ENCODE measurements at regions not wholly inside any gene's neighbourhood (a gene's known extent, or its start where the extent isn't known, plus 50 kb on each side); places are given as distances from the start of the nearest gene placed in this dataset.

GRCh38 chr12:124642105-124642504 is 74.7 kb upstream of the NCOR2 start:
- Mint-ChIP-seq H3K27ac (no peak overlapping the region), H3K9me3 (peaks cover 0 to 4% of the 10 kb centered on the region in 2 donors), H3K4me1 (peaks cover 22% of the 10 kb centered on the region), H3K4me3 (no peak overlapping the region), H3K27me3 (no peaks in the 10 kb centered on the region)
- DNase-seq, result no peak
- no peak for ATAC-seq

- no peaks in the 10 kb centered on the region for H3K27me3 Mint-ChIP-seq
- DNase-seq, result no peak
- peaks cover 17% of the 10 kb centered on the region for H3K4me1 Mint-ChIP-seq
- H3K9me3 Mint-ChIP-seq, result no peaks in the 10 kb centered on the region
- ATAC-seq, result no peak
- H3K27ac Mint-ChIP-seq, result no peak overlapping the region
- no peak overlapping the region for H3K4me3 Mint-ChIP-seq
These were observed 74.2 kb upstream of the NCOR2 start for GRCh38 chr12:124641591-124641990.

GRCh38 chr12:124640056-124640455 is 72.6 kb upstream of the NCOR2 start:
- no peak for ATAC-seq

GRCh38 chr12:124639122-124639806 is 71.9 kb upstream of the NCOR2 start:
- DNase-seq (no peak), ATAC-seq (no peak)
- Mint-ChIP-seq H3K4me1 (peaks cover 11% of the 10 kb centered on the region), H3K9me3 (no peaks in the 10 kb centered on the region), H3K4me3 (no peak overlapping the region), H3K27me3 (no peaks in the 10 kb centered on the region), H3K27ac (no peak overlapping the region)

More at GRCh38 chr12:124640056-124640455, 72.6 kb upstream of the NCOR2 start:
- Mint-ChIP-seq H3K4me3 (no peak overlapping the region), H3K9me3 (no peaks in the 10 kb centered on the region), H3K27ac (no peak overlapping the region), H3K4me1 (peaks cover 12% of the 10 kb centered on the region), H3K27me3 (no peaks in the 10 kb centered on the region)
- DNase-seq, result no peak

GRCh38 chr12:124637581-124637981 is 70.2 kb upstream of the NCOR2 start:
- DNase-seq, result no peak
- Mint-ChIP-seq H3K4me3 (no peak overlapping the region), H3K9me3 (no peaks in the 10 kb centered on the region)

GRCh38 chr12:124637163-124637562 is 69.8 kb upstream of the NCOR2 start:
- no peaks in the 10 kb centered on the region for H3K27me3 Mint-ChIP-seq
- H3K9me3 Mint-ChIP-seq, result no peaks in the 10 kb centered on the region
- H3K27ac Mint-ChIP-seq, result peak overlapping the region in 1 of 2 donors; percentile 43
- no peak overlapping the region for H3K4me3 Mint-ChIP-seq
- H3K4me1 Mint-ChIP-seq, result peaks cover 11% of the 10 kb centered on the region
- ATAC-seq (no peak), DNase-seq (no peak)

More at GRCh38 chr12:124637581-124637981, 70.2 kb upstream of the NCOR2 start:
- no peaks in the 10 kb centered on the region for H3K27me3 Mint-ChIP-seq
- no peak for ATAC-seq
- peaks cover 11% of the 10 kb centered on the region for H3K4me1 Mint-ChIP-seq
- H3K27ac Mint-ChIP-seq, result no peak overlapping the region

GRCh38 chr12:124636138-124636978 is 68.9 kb upstream of the NCOR2 start:
- Mint-ChIP-seq H3K4me3 (peak overlapping the region in 1 of 2 donors; percentile 1), H3K27ac (no peak overlapping the region), H3K4me1 (peaks cover 11% of the 10 kb centered on the region), H3K9me3 (no peaks in the 10 kb centered on the region), H3K27me3 (no peaks in the 10 kb centered on the region)
- DNase-seq (peak; percentile 9 to 58), ATAC-seq (peak; percentile 73)

- DNase-seq (no peak), ATAC-seq (no peak)
- no peak overlapping the region for H3K4me3 Mint-ChIP-seq
- H3K27ac Mint-ChIP-seq, result no peak overlapping the region
- H3K4me1 Mint-ChIP-seq, result peaks cover 11% of the 10 kb centered on the region
- no peaks in the 10 kb centered on the region for H3K9me3 Mint-ChIP-seq
- no peaks in the 10 kb centered on the region for H3K27me3 Mint-ChIP-seq
These were observed 67.9 kb upstream of the NCOR2 start for GRCh38 chr12:124635316-124635715.

- ATAC-seq (no peak), DNase-seq (no peak)
- H3K9me3 Mint-ChIP-seq, result no peaks in the 10 kb centered on the region
- H3K27me3 Mint-ChIP-seq, result no peaks in the 10 kb centered on the region
- H3K4me3 Mint-ChIP-seq, result no peak overlapping the region
- no peak overlapping the region for H3K27ac Mint-ChIP-seq
- H3K4me1 Mint-ChIP-seq, result peaks cover 11% of the 10 kb centered on the region
These were observed 66.3 kb upstream of the NCOR2 start for GRCh38 chr12:124633365-124634362.

- no peak for ATAC-seq
- H3K9me3 Mint-ChIP-seq, result no peaks in the 10 kb centered on the region
- no peak overlapping the region for H3K4me3 Mint-ChIP-seq
- peaks cover 11% of the 10 kb centered on the region for H3K4me1 Mint-ChIP-seq
- DNase-seq, result no peak
- no peaks in the 10 kb centered on the region for H3K27me3 Mint-ChIP-seq
- no peak overlapping the region for H3K27ac Mint-ChIP-seq
These were observed 65.1 kb upstream of the NCOR2 start for GRCh38 chr12:124632519-124632984.

- Mint-ChIP-seq H3K9me3 (no peaks in the 10 kb centered on the region), H3K27ac (no peak overlapping the region), H3K4me3 (no peak overlapping the region), H3K27me3 (no peaks in the 10 kb centered on the region), H3K4me1 (peaks cover 11% of the 10 kb centered on the region)
- DNase-seq (no peak), ATAC-seq (no peak)
These were observed 64.4 kb upstream of the NCOR2 start for GRCh38 chr12:124631681-124632256.

- ATAC-seq (no peak), DNase-seq (no peak)
- Mint-ChIP-seq H3K4me1 (peaks cover 4% of the 10 kb centered on the region), H3K9me3 (no peaks in the 10 kb centered on the region), H3K4me3 (no peak overlapping the region), H3K27ac (no peak overlapping the region), H3K27me3 (no peaks in the 10 kb centered on the region)
These were observed 63.4 kb upstream of the NCOR2 start for GRCh38 chr12:124630791-124631313.

- H3K4me3 Mint-ChIP-seq, result no peak overlapping the region
- ATAC-seq (no peak), DNase-seq (no peak)
- H3K4me1 Mint-ChIP-seq, result no peaks in the 10 kb centered on the region
- no peaks in the 10 kb centered on the region for H3K9me3 Mint-ChIP-seq
- no peaks in the 10 kb centered on the region for H3K27me3 Mint-ChIP-seq
- H3K27ac Mint-ChIP-seq, result peak overlapping the region in 1 of 2 donors; percentile 13
These were observed 62.5 kb upstream of the NCOR2 start for GRCh38 chr12:124629789-124630480.

GRCh38 chr12:124629117-124629516 is 61.7 kb upstream of the NCOR2 start:
- no peak overlapping the region for H3K27ac Mint-ChIP-seq
- no peaks in the 10 kb centered on the region for H3K9me3 Mint-ChIP-seq
- no peaks in the 10 kb centered on the region for H3K4me1 Mint-ChIP-seq
- H3K27me3 Mint-ChIP-seq, result no peaks in the 10 kb centered on the region
- ATAC-seq (no peak), DNase-seq (no peak)
- H3K4me3 Mint-ChIP-seq, result no peak overlapping the region

Measured in stimulated activated naive CD8-positive, alpha-beta T cell treated with anti-CD3 and anti-CD28 coated beads, Interleukin-15, amount 100 ng/mL, for 72 hours (primary cell).